ENCODE measurements at regions not wholly inside any gene's neighbourhood (a gene's known extent, or its start where the extent isn't known, plus 50 kb on each side); places are given as distances from the start of the nearest gene placed in this dataset.

DNA sequence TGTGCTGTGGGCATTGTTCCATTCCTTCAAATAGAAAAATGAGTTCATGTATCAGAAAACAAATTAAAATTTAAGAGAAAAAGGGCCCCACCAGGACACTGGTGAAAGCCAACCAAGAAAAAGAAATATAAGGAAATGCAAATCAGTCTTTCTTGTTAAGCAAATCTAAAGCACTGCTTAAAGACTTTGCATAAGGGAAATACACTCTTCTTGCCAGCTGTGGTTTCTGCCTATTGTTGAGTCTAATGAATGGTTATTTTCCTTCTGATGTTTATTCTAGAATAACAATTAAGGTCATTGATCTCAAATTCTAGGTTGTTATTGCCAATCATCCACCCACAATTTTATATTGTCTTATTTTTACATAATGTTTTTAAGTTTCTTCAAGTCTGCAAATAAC, 158.6 kb upstream of the SNX7 start (continued):
- TF ChIP-seq, protein P1, sequence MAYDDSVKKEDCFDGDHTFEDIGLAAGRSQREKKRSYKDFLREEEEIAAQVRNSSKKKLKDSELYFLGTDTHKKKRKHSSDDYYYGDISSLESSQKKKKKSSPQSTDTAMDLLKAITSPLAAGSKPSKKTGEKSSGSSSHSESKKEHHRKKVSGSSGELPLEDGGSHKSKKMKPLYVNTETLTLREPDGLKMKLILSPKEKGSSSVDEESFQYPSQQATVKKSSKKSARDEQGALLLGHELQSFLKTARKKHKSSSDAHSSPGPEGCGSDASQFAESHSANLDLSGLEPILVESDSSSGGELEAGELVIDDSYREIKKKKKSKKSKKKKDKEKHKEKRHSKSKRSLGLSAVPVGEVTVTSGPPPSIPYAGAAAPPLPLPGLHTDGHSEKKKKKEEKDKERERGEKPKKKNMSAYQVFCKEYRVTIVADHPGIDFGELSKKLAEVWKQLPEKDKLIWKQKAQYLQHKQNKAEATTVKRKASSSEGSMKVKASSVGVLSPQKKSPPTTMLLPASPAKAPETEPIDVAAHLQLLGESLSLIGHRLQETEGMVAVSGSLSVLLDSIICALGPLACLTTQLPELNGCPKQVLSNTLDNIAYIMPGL (CRISPR knock-in tag; IDR thresholded peaks at IDR 0.05; ENCODE audit: borderline replicate concordance): no peak
- TF ChIP-seq EHF (CRISPR knock-in tag; IDR thresholded peaks at IDR 0.05): no peak

GRCh38 chr1:98500324-98500723, 161.2 kb upstream of the SNX7 start:
- Histone ChIP-seq H3K4me2 (no peak overlapping the region), H3K4me1 (peaks cover 6% of the 10 kb centered on the region; the same call in 1 of the 3 replicates), H3K9me3 (no peaks in the 10 kb centered on the region), H3K4me3 (no peak overlapping the region), H3K27ac (no peak overlapping the region)
- 15% methylated on average over 2 of the region's 2 CpGs for WGBS (ENCODE audit: missing lambda C conversion rate)
- ATAC-seq (no peak), DNase-seq (ENCODE audit: low read depth in 1 of 2, low spot score in 1 of 2) (no peak), FAIRE-seq (no peak)
- POLR2A ChIA-PET: no interaction called here
- TF ChIP-seq MAZ (IDR thresholded peaks at IDR 0.05; ENCODE audit: borderline replicate concordance, low read depth, low read length) (no peak), MAFK (IDR thresholded peaks at IDR 0.05; ENCODE audit: partially characterized antibody) (no peak), PHF8 (IDR thresholded peaks at IDR 0.05; ENCODE audit: borderline replicate concordance, low read depth) (no peak), FOXS1 (CRISPR knock-in tag; IDR thresholded peaks at IDR 0.05) (no peak), NPAS2 (CRISPR knock-in tag; IDR thresholded peaks at IDR 0.05; ENCODE audit: borderline replicate concordance) (no peak), EHMT2 (IDR thresholded peaks at IDR 0.05; ENCODE audit: low read depth) (no peak), RAD21 (conservative IDR thresholded peaks at IDR 0.05 in 1 of 2, IDR thresholded peaks at IDR 0.05 in 1 of 2) (no peak), HEYL (CRISPR knock-in tag; IDR thresholded peaks at IDR 0.05) (no peak), FOSL2 (IDR thresholded peaks at IDR 0.05) (no peak), FOSL2 (CRISPR knock-in tag; IDR thresholded peaks at IDR 0.05) (no peak), RARB (CRISPR knock-in tag; IDR thresholded peaks at IDR 0.05) (no peak), POLR2AphosphoS2 (conservative IDR thresholded peaks at IDR 0.05; ENCODE audit: low read length) (no peak), ZNF302 (CRISPR knock-in tag; IDR thresholded peaks at IDR 0.05) (no peak), HOXB5 (CRISPR knock-in tag; IDR thresholded peaks at IDR 0.05) (no peak), CTCF (IDR thresholded peaks at IDR 0.05) (no peak), SREBF2 (IDR thresholded peaks at IDR 0.05) (no peak), FOSB (CRISPR knock-in tag; IDR thresholded peaks at IDR 0.05) (no peak)
- TF ChIP-seq, protein P2, sequence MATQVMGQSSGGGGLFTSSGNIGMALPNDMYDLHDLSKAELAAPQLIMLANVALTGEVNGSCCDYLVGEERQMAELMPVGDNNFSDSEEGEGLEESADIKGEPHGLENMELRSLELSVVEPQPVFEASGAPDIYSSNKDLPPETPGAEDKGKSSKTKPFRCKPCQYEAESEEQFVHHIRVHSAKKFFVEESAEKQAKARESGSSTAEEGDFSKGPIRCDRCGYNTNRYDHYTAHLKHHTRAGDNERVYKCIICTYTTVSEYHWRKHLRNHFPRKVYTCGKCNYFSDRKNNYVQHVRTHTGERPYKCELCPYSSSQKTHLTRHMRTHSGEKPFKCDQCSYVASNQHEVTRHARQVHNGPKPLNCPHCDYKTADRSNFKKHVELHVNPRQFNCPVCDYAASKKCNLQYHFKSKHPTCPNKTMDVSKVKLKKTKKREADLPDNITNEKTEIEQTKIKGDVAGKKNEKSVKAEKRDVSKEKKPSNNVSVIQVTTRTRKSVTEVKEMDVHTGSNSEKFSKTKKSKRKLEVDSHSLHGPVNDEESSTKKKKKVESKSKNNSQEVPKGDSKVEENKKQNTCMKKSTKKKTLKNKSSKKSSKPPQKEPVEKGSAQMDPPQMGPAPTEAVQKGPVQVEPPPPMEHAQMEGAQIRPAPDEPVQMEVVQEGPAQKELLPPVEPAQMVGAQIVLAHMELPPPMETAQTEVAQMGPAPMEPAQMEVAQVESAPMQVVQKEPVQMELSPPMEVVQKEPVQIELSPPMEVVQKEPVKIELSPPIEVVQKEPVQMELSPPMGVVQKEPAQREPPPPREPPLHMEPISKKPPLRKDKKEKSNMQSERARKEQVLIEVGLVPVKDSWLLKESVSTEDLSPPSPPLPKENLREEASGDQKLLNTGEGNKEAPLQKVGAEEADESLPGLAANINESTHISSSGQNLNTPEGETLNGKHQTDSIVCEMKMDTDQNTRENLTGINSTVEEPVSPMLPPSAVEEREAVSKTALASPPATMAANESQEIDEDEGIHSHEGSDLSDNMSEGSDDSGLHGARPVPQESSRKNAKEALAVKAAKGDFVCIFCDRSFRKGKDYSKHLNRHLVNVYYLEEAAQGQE (IDR thresholded peaks at IDR 0.05): no peak
- TF ChIP-seq, protein P3, sequence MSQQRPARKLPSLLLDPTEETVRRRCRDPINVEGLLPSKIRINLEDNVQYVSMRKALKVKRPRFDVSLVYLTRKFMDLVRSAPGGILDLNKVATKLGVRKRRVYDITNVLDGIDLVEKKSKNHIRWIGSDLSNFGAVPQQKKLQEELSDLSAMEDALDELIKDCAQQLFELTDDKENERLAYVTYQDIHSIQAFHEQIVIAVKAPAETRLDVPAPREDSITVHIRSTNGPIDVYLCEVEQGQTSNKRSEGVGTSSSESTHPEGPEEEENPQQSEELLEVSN (IDR thresholded peaks at IDR 0.05; ENCODE audit: borderline replicate concordance, low read depth): no peak
- TF ChIP-seq, protein P4, sequence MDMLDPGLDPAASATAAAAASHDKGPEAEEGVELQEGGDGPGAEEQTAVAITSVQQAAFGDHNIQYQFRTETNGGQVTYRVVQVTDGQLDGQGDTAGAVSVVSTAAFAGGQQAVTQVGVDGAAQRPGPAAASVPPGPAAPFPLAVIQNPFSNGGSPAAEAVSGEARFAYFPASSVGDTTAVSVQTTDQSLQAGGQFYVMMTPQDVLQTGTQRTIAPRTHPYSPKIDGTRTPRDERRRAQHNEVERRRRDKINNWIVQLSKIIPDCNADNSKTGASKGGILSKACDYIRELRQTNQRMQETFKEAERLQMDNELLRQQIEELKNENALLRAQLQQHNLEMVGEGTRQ (IDR thresholded peaks at IDR 0.05): no peak
- CTCF ChIA-PET: no interaction called here
